ENCODE measurements at regions not wholly inside any gene's neighbourhood (a gene's known extent, or its start where the extent isn't known, plus 50 kb on each side); places are given as distances from the start of the nearest gene placed in this dataset.

DNA sequence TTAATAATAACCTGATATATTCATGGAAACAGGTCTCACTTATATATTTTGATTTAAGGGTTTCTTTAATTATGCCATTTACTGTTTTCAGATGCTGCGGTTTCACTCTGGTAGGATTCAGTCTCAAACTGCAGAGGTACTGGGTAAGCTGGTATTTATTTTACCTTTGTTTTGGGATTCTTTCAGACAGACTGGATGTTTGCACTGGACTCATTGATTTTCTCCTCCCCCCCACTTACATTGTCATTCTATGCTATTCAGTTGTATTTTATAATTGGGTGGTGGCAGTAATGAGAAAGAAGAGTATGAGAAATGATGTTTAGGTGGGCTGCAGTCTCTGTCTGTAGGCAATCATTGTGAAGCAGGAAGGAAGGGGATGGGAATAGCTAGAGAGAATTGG lies 155.6 kb downstream of the AQP4 start:
- no peak for ATAC-seq
- no peak for DNase-seq
- H3K9me3 ChIP-seq = no peaks in the 10 kb centered on the region
- no peaks in the 10 kb centered on the region for H3K27me3 ChIP-seq
- no peak overlapping the region for H3K4me3 ChIP-seq
- intact Hi-C loops (cut with DNase I; ENCODE audit: low total_unique reads) (no loop called here), in situ Hi-C loops (cut with MboI; ENCODE audit: low sequenced_read_pairs in 4 of 4) (no loop called here)
- H3K4me1 ChIP-seq = no peaks in the 10 kb centered on the region
- TF ChIP-seq, protein P1, sequence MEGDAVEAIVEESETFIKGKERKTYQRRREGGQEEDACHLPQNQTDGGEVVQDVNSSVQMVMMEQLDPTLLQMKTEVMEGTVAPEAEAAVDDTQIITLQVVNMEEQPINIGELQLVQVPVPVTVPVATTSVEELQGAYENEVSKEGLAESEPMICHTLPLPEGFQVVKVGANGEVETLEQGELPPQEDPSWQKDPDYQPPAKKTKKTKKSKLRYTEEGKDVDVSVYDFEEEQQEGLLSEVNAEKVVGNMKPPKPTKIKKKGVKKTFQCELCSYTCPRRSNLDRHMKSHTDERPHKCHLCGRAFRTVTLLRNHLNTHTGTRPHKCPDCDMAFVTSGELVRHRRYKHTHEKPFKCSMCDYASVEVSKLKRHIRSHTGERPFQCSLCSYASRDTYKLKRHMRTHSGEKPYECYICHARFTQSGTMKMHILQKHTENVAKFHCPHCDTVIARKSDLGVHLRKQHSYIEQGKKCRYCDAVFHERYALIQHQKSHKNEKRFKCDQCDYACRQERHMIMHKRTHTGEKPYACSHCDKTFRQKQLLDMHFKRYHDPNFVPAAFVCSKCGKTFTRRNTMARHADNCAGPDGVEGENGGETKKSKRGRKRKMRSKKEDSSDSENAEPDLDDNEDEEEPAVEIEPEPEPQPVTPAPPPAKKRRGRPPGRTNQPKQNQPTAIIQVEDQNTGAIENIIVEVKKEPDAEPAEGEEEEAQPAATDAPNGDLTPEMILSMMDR (IDR thresholded peaks at IDR 0.05 in 4 of 5, conservative IDR thresholded peaks at IDR 0.05 in 1 of 5) = no peak
- TF ChIP-seq POLR2A (IDR thresholded peaks at IDR 0.05) = no peak
- H3K27ac ChIP-seq = no peak overlapping the region
- no peaks in the 10 kb centered on the region for H3K36me3 ChIP-seq

GRCh38 chr18:26708806-26709716 lies 156.4 kb downstream of the AQP4 start:
- Histone ChIP-seq H3K27me3 (no peaks in the 10 kb centered on the region), H3K36me3 (no peaks in the 10 kb centered on the region), H3K27ac (no peak overlapping the region), H3K4me1 (no peaks in the 10 kb centered on the region), H3K4me3 (no peak overlapping the region), H3K9me3 (no peaks in the 10 kb centered on the region)
- intact Hi-C loops (cut with DNase I; ENCODE audit: low total_unique reads) (no loop called here), in situ Hi-C loops (cut with MboI; ENCODE audit: low sequenced_read_pairs in 4 of 4) (no loop called here)
- DNase-seq (no peak), ATAC-seq (no peak)
- TF ChIP-seq, protein P1 (IDR thresholded peaks at IDR 0.05 in 4 of 5, conservative IDR thresholded peaks at IDR 0.05 in 1 of 5) = no peak
- TF ChIP-seq POLR2A (IDR thresholded peaks at IDR 0.05) = no peak

DNA sequence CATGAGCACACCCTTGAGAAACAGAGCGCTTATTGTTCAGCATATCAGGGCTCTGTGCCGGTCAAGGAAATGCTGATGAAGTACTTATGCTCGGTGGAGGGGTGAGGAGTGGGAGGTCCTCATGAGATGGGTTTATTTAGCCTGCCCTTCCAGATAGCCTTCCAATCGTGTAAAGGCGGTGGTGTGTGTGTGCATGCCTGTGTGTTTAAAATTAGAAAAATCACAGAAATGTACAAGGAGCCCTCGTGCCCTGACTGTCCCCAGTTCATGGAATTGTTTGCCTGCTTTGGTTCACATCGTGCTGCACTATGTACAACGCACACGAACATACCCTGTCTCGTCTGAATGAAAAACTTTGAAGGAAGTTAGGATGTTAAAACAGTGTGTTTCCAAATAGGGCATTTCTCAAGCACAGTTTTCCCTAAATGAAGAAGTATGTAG lies 158.6 kb downstream of the AQP4 start:
- H3K27ac ChIP-seq = no peak overlapping the region
- no peaks in the 10 kb centered on the region for H3K36me3 ChIP-seq
- no peak overlapping the region for H3K4me3 ChIP-seq
- DNase-seq (no peak), ATAC-seq (no peak)
- H3K27me3 ChIP-seq = no peaks in the 10 kb centered on the region
- intact Hi-C loops (cut with DNase I; ENCODE audit: low total_unique reads) (no loop called here), in situ Hi-C loops (cut with MboI; ENCODE audit: low sequenced_read_pairs in 4 of 4) (no loop called here)
- no peaks in the 10 kb centered on the region for H3K4me1 ChIP-seq
- TF ChIP-seq POLR2A (IDR thresholded peaks at IDR 0.05) = no peak
- TF ChIP-seq, protein P1 (IDR thresholded peaks at IDR 0.05 in 4 of 5, conservative IDR thresholded peaks at IDR 0.05 in 1 of 5) = no peak
- no peaks in the 10 kb centered on the region for H3K9me3 ChIP-seq

GRCh38 chr18:26705757-26706156 lies 157.4 kb upstream of the KCTD1 start:
- no peaks in the 10 kb centered on the region for H3K27me3 ChIP-seq
- intact Hi-C loops (cut with DNase I; ENCODE audit: low total_unique reads) (no loop called here), in situ Hi-C loops (cut with MboI; ENCODE audit: low sequenced_read_pairs in 4 of 4) (no loop called here)
- no peak overlapping the region for H3K4me3 ChIP-seq
- no peak overlapping the region for H3K27ac ChIP-seq
- H3K36me3 ChIP-seq = no peaks in the 10 kb centered on the region
- DNase-seq (no peak), ATAC-seq (no peak)
- H3K4me1 ChIP-seq = no peaks in the 10 kb centered on the region
- H3K9me3 ChIP-seq = no peaks in the 10 kb centered on the region
- TF ChIP-seq, protein P1 (IDR thresholded peaks at IDR 0.05 in 4 of 5, conservative IDR thresholded peaks at IDR 0.05 in 1 of 5) = no peak
- TF ChIP-seq POLR2A (IDR thresholded peaks at IDR 0.05) = no peak

All from gastrocnemius medialis (tissue), 4 donors.